Activated CD8-positive, alpha-beta T cell treated with anti-CD3 and anti-CD28 coated beads for 36 hours (primary cell): ENCODE measurements at regions not wholly inside any gene's neighbourhood (a gene's known extent, or its start where the extent isn't known, plus 50 kb on each side); places are given as distances from the start of the nearest gene placed in this dataset.

Experiments used
- ATAC-seq: fragments of 200-7000 bp; cut with Tn5 transposase; one replicate; pipeline ENCODE4 v1.10.0; 2021; ENCODE audit warnings: mild to moderate bottlenecking, moderate library complexity
- CTCF ChIA-PET: fragments of 350-600 bp; sonication (Branson Sonifier 250); formaldehyde crosslinking; loops from one replicate; lab custom pipeline; 2021; ENCODE audit warnings: antibody characterized with exemption; lab: Charles Lee
- POLR2A ChIA-PET: fragments of 350-600 bp; sonication (Branson Sonifier 250); formaldehyde crosslinking; loops from one replicate; lab custom pipeline; 2021; ENCODE audit warnings: antibody characterized with exemption; lab: Charles Lee
- DNase-seq: peaks from one replicate; pipeline ENCODE4 v3.0.0-alpha.2; 2020
- H3K27ac Mint-ChIP-seq: one replicate; pipeline ENCODE4 v1.8.0; 2021; ENCODE audit warnings: mild to moderate bottlenecking, mixed read lengths
- H3K27me3 Mint-ChIP-seq: one replicate; pipeline ENCODE4 v1.8.0; 2021; ENCODE audit warnings: mixed read lengths
- H3K36me3 Mint-ChIP-seq: one replicate; pipeline ENCODE4 v1.8.0; 2021; ENCODE audit warnings: low read depth, mixed read lengths
- H3K4me1 Mint-ChIP-seq: one replicate; pipeline ENCODE4 v1.8.0; 2021; ENCODE audit warnings: low read depth, mixed read lengths
- H3K4me3 Mint-ChIP-seq: one replicate; pipeline ENCODE4 v1.8.0; 2021; ENCODE audit warnings: mild to moderate bottlenecking, moderate library complexity, mixed read lengths
- H3K9me3 Mint-ChIP-seq: one replicate; pipeline ENCODE4 v1.8.0; 2021; ENCODE audit warnings: mixed read lengths
- intact Hi-C: fragments of 100-400 bp; cut with micrococcal nuclease; formaldehyde crosslinking; loops from one replicate; pipeline ENCODE4 v1.10.0; 2022
- TF ChIP-seq, protein P1 (sequence below): fragments of 200-600 bp; IDR thresholded peaks from one replicate; pipeline ENCODE4 v1.8.0; 2022; ENCODE audit warnings: antibody characterized with exemption, mild to moderate bottlenecking

DNA sequence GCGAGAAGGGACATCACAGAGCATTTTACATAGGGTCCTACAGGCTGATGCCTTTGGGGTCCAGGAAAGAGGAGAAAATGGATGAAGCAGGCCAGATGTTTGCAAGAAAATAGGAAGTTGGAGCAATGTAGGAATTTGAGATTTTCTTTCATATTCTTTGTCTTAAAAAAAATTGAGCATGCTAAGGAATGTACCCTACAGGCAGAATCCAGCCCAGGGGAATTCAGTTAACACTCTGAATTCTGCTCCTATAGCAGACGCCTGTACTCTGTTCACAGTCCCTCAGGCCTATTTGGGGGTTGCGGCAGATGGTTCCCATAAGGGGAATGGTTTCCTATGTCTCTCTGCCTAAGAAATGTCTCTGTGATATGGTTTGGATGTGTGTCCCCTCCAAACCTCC, 393.7 kb upstream of the C16orf82 start:
- H3K9me3 Mint-ChIP-seq, result peaks cover 16% of the 10 kb centered on the region
- H3K36me3 Mint-ChIP-seq, result peaks cover 4% of the 10 kb centered on the region
- H3K27ac Mint-ChIP-seq, result peak overlapping the region; percentile 88
- TF ChIP-seq, protein P1, sequence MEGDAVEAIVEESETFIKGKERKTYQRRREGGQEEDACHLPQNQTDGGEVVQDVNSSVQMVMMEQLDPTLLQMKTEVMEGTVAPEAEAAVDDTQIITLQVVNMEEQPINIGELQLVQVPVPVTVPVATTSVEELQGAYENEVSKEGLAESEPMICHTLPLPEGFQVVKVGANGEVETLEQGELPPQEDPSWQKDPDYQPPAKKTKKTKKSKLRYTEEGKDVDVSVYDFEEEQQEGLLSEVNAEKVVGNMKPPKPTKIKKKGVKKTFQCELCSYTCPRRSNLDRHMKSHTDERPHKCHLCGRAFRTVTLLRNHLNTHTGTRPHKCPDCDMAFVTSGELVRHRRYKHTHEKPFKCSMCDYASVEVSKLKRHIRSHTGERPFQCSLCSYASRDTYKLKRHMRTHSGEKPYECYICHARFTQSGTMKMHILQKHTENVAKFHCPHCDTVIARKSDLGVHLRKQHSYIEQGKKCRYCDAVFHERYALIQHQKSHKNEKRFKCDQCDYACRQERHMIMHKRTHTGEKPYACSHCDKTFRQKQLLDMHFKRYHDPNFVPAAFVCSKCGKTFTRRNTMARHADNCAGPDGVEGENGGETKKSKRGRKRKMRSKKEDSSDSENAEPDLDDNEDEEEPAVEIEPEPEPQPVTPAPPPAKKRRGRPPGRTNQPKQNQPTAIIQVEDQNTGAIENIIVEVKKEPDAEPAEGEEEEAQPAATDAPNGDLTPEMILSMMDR, result no peak
- no peak for DNase-seq
- no peak overlapping the region for H3K4me3 Mint-ChIP-seq
- ATAC-seq, result no peak
- CTCF ChIA-PET, result no interaction called here
- intact Hi-C loops, result no loop called here
- peaks cover 26% of the 10 kb centered on the region for H3K4me1 Mint-ChIP-seq
- H3K27me3 Mint-ChIP-seq, result no peaks in the 10 kb centered on the region
- POLR2A ChIA-PET, result interaction anchor here (1.2 kb wide), 1 partner anchor 72 kb away, joined by 3 read pairs; no protein-coding TSS in a partner anchor

DNA sequence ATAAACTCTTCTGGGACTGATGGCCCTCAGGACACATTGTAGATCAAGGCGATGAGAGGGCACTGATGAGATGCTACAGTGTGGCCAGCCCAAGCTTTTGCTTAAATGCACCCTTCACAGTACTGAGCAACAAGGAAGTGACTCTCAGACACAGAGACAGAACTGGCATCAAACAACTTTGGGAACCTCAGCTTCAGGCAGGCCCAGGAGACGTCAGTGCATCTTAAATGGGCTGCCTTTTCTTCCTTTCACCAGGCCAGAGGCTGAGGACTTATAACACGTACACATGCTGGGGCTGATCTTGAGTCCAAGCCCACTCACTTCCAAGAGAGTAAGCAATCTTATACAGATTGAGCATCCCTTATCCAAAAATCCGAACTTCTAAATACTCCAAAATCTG, 386.1 kb upstream of the C16orf82 start:
- ChIA-PET CTCF (no interaction called here), POLR2A (no interaction called here)
- H3K4me1 Mint-ChIP-seq, result no peaks in the 10 kb centered on the region
- DNase-seq (no peak), ATAC-seq (no peak)
- H3K9me3 Mint-ChIP-seq, result no peaks in the 10 kb centered on the region
- no peak overlapping the region for H3K27ac Mint-ChIP-seq
- TF ChIP-seq, protein P1, result no peak
- H3K27me3 Mint-ChIP-seq, result peaks cover 3% of the 10 kb centered on the region
- intact Hi-C loops, result no loop called here
- no peak overlapping the region for H3K4me3 Mint-ChIP-seq
- H3K36me3 Mint-ChIP-seq, result no peaks in the 10 kb centered on the region

DNA sequence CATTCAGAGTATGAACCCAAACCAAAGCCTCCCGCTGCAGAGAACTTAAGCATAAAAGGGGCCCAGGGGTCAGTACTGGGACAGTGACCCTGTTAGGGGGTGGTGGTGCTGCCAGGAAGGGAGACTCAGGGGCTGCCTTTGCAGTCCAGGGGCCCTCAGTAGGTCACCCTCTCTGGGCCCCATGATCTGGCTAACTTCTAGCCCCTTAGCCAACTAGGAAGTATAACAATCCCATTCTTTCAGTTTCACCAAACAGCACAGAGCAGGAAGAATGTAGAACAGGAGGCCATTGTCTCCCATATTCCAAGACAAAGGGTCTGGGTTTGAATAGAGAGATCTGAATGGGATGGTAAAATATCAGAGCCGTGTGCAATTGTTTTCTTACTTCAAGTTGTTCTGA, 378.6 kb upstream of the C16orf82 start:
- H3K27me3 Mint-ChIP-seq, result peaks cover 10% of the 10 kb centered on the region
- H3K36me3 Mint-ChIP-seq, result no peaks in the 10 kb centered on the region

DNA sequence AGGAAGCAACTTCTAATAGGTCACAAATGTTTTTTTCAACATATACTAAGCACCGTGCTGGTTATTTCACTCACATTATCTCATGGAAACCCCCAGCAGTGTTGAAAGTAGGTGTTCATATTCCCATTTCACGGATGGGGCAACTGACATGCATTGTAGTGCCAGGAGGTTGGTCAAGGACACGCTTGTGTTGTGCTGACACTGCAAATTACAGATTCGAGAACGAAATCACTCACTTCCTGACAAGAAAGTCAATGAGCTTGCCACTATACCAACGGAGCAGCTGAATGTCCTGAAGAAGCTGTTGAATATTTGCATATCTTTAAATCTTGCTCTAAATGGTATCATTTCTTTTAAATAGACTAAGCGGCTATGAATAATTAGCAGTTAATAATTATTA, 378.0 kb upstream of the C16orf82 start:
- DNase-seq (no peak), ATAC-seq (no peak)
- POLR2A ChIA-PET, result interaction anchor here (0.8 to 0.9 kb wide), 2 partner anchors 10 to 28 kb away, joined by 3 read pairs; no protein-coding TSS in a partner anchor
- Mint-ChIP-seq H3K27ac (no peak overlapping the region), H3K4me3 (no peak overlapping the region), H3K9me3 (no peaks in the 10 kb centered on the region), H3K4me1 (no peaks in the 10 kb centered on the region), H3K36me3 (no peaks in the 10 kb centered on the region), H3K27me3 (peaks cover 10% of the 10 kb centered on the region)
- TF ChIP-seq, protein P1, result no peak
- intact Hi-C loops, result no loop called here
- CTCF ChIA-PET, result no interaction called here

More for the DNA sequence above, 378.6 kb upstream of the C16orf82 start:
- intact Hi-C loops, result no loop called here
- ChIA-PET POLR2A (no interaction called here), CTCF (no interaction called here)
- no peak for ATAC-seq
- no peak for DNase-seq
- TF ChIP-seq, protein P1, result no peak
- no peaks in the 10 kb centered on the region for H3K4me1 Mint-ChIP-seq
- no peaks in the 10 kb centered on the region for H3K9me3 Mint-ChIP-seq
- H3K4me3 Mint-ChIP-seq, result no peak overlapping the region
- no peak overlapping the region for H3K27ac Mint-ChIP-seq

DNA sequence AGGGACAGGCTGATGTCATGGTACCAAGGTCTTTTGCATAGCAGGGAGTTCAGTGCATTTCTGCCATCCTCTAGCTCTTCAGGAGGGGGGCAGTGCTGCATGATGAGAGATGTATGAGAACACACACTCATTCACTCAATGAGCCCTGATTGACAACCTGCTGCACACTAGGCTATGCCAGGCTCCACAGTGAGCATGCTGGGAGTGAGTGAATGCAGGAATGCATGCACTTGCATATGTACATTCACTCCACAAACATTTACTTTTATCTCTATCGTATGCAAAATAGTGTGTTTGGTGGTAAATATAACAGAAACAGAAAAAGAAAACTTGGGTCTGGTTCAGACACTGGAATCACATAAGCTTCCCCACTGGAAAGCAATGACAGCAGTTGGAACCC, 374.1 kb upstream of the C16orf82 start:
- no peak overlapping the region for H3K27ac Mint-ChIP-seq
- TF ChIP-seq, protein P1, result no peak
- CTCF ChIA-PET, result no interaction called here
- no peak overlapping the region for H3K4me3 Mint-ChIP-seq
- intact Hi-C loops, result no loop called here
- H3K27me3 Mint-ChIP-seq, result peaks cover 6% of the 10 kb centered on the region
- H3K9me3 Mint-ChIP-seq, result no peaks in the 10 kb centered on the region
- H3K4me1 Mint-ChIP-seq, result no peaks in the 10 kb centered on the region
- H3K36me3 Mint-ChIP-seq, result no peaks in the 10 kb centered on the region
- ATAC-seq (no peak), DNase-seq (no peak)
- POLR2A ChIA-PET, result no interaction called here
